Aorta (tissue), 5 donors: ENCODE measurements at regions not wholly inside any gene's neighbourhood (a gene's known extent, or its start where the extent isn't known, plus 50 kb on each side); places are given as distances from the start of the nearest gene placed in this dataset.

ENCODE experiments used
- ATAC-seq: fragments of 200-7000 bp; cut with Tn5 transposase; one replicate; pipeline ENCODE4 v1.9.1; 2022; ENCODE audit warnings: moderate library complexity; ENCODE audit not compliant: low FRiP score
- DNase-seq, 2 donors: peaks; one replicate each; pipeline ENCODE4 v3.0.0-alpha.2; 2020
- H3K27ac ChIP-seq, 2 donors: one replicate each; pipeline ENCODE4 v1.5.1; 2013; ENCODE audit warnings: low read length in 2 of 2, mild to moderate bottlenecking in 2 of 2, moderate library complexity in 2 of 2, control low read depth in 1 of 2, inconsistent platforms in 1 of 2, low read depth in 1 of 2
- H3K27me3 ChIP-seq, 2 donors: one replicate each; pipeline ENCODE4 v1.6.1; 2013; ENCODE audit warnings: control low read depth in 1 of 2, low read length in 1 of 2, mild to moderate bottlenecking in 1 of 2, moderate library complexity in 1 of 2; ENCODE audit not compliant: insufficient read depth in 2 of 2, control insufficient read depth in 1 of 2
- H3K36me3 ChIP-seq, 2 donors: one replicate each; pipeline ENCODE4 v1.6.1; 2013; ENCODE audit warnings: control low read depth in 1 of 2, low read length in 1 of 2, mild to moderate bottlenecking in 1 of 2; ENCODE audit not compliant: insufficient read depth in 2 of 2, control insufficient read depth in 1 of 2
- H3K4me1 ChIP-seq, 2 donors: one replicate each; pipeline ENCODE4 v1.6.1; 2013; ENCODE audit warnings: low read length in 2 of 2, control low read depth in 1 of 2, mild to moderate bottlenecking in 1 of 2, moderate library complexity in 1 of 2; ENCODE audit not compliant: insufficient read depth in 2 of 2, control insufficient read depth in 1 of 2
- H3K4me3 ChIP-seq, 2 donors: one replicate each; pipeline ENCODE4 v1.5.1; 2013; ENCODE audit warnings: low read length in 2 of 2, control low read depth in 1 of 2, mild to moderate bottlenecking in 1 of 2
- H3K9me3 ChIP-seq: one replicate; pipeline ENCODE4 v1.6.1; 2013; ENCODE audit warnings: mild to moderate bottlenecking, low read length; ENCODE audit not compliant: control insufficient read depth
- WGBS, 2 donors: extraction: QIAGEN DNeasy Blood & Tissue Kit; methylation state at CpG; one replicate each; pipeline ENCODE4 v1.1.7; 2013; 5-methylcytosine and 5-hydroxymethylcytosine counted together
- intact Hi-C, 2 donors: fragments of 100-400 bp; cut with DNase I; formaldehyde crosslinking; loops; one replicate each; pipeline versions ENCODE4 v1.14.2 to v1.15.0; 2022
- donor health status: healthy with polysubstance abuse.
- donor health status: Bipolar disorder and iron deficiency.
- donor health status: DM: no; HTN: no; CAD: no.
- donor health status: DM: no; HTN: no; CAD: no.
- donor health status: DM: yes; HTN: yes; CAD: no.

- no peaks in the 10 kb centered on the region for H3K9me3 ChIP-seq
- H3K27me3 ChIP-seq: no peaks in the 10 kb centered on the region
- no peak for DNase-seq
- no peak overlapping the region for H3K4me3 ChIP-seq
- intact Hi-C loops: no loop called here
- no peaks in the 10 kb centered on the region for H3K36me3 ChIP-seq
- no peaks in the 10 kb centered on the region for H3K4me1 ChIP-seq
- no peak for ATAC-seq
- 68 to 69% methylated on average over 10 of the region's 10 CpGs for WGBS, 2 donors
- no peak overlapping the region for H3K27ac ChIP-seq
These were observed 263.9 kb upstream of the TRPC7 start for GRCh38 chr5:136629125-136629792.

GRCh38 chr5:136626531-136626930, 261.2 kb upstream of the TRPC7 start:
- no peak for DNase-seq
- no peak for ATAC-seq
- H3K27me3 ChIP-seq: no peaks in the 10 kb centered on the region
- WGBS, 2 donors: 79 to 83% methylated on average over 2 of the region's 2 CpGs
- no peaks in the 10 kb centered on the region for H3K9me3 ChIP-seq
- intact Hi-C loops: no loop called here
- H3K4me1 ChIP-seq: no peaks in the 10 kb centered on the region
- no peak overlapping the region for H3K27ac ChIP-seq
- no peaks in the 10 kb centered on the region for H3K36me3 ChIP-seq
- no peak overlapping the region for H3K4me3 ChIP-seq

- no peaks in the 10 kb centered on the region for H3K4me1 ChIP-seq
- ATAC-seq (no peak), DNase-seq (no peak)
- intact Hi-C loops: no loop called here
- no peaks in the 10 kb centered on the region for H3K36me3 ChIP-seq
- no peaks in the 10 kb centered on the region for H3K9me3 ChIP-seq
- H3K4me3 ChIP-seq: no peak overlapping the region
- H3K27ac ChIP-seq: no peak overlapping the region
- no peaks in the 10 kb centered on the region for H3K27me3 ChIP-seq
These were observed 257.4 kb upstream of the TRPC7 start for GRCh38 chr5:136622747-136623146.

- no peak for DNase-seq
- 56 to 64% methylated on average over 3 of the region's 3 CpGs for WGBS, 2 donors
- no peak for ATAC-seq
- H3K27ac ChIP-seq: no peak overlapping the region
- H3K4me1 ChIP-seq: no peaks in the 10 kb centered on the region
- no peaks in the 10 kb centered on the region for H3K36me3 ChIP-seq
- intact Hi-C loops: no loop called here
- H3K4me3 ChIP-seq: no peak overlapping the region
- no peaks in the 10 kb centered on the region for H3K9me3 ChIP-seq
- no peaks in the 10 kb centered on the region for H3K27me3 ChIP-seq
These were observed 256.4 kb upstream of the TRPC7 start for GRCh38 chr5:136621743-136622142.

- intact Hi-C loops: no loop called here
- 95 to 100% methylated on average over 1 of the region's 1 CpG for WGBS, 2 donors
- Histone ChIP-seq H3K36me3 (no peaks in the 10 kb centered on the region), H3K4me1 (no peaks in the 10 kb centered on the region), H3K27ac (no peak overlapping the region), H3K9me3 (no peaks in the 10 kb centered on the region), H3K4me3 (no peak overlapping the region), H3K27me3 (no peaks in the 10 kb centered on the region)
- ATAC-seq (no peak), DNase-seq (no peak)
These were observed 255.3 kb upstream of the TRPC7 start for GRCh38 chr5:136620621-136621020.

- Histone ChIP-seq H3K9me3 (no peaks in the 10 kb centered on the region), H3K27me3 (no peaks in the 10 kb centered on the region), H3K4me3 (no peak overlapping the region), H3K36me3 (no peaks in the 10 kb centered on the region), H3K4me1 (no peaks in the 10 kb centered on the region), H3K27ac (no peak overlapping the region)
- DNase-seq (no peak), ATAC-seq (no peak)
- 41 to 68% methylated on average over 1 of the region's 1 CpG for WGBS, 2 donors
- intact Hi-C loops: no loop called here
These were observed 254.7 kb upstream of the TRPC7 start for GRCh38 chr5:136620016-136620419.

GRCh38 chr5:136619556-136619955, 254.2 kb upstream of the TRPC7 start:
- Histone ChIP-seq H3K4me1 (no peaks in the 10 kb centered on the region), H3K27ac (no peak overlapping the region), H3K4me3 (no peak overlapping the region), H3K36me3 (no peaks in the 10 kb centered on the region), H3K9me3 (no peaks in the 10 kb centered on the region), H3K27me3 (no peaks in the 10 kb centered on the region)
- 81 to 83% methylated on average over 3 of the region's 3 CpGs for WGBS, 2 donors
- intact Hi-C loops: no loop called here
- no peak for DNase-seq
- ATAC-seq: no peak

- H3K4me3 ChIP-seq: no peak overlapping the region
- WGBS, 2 donors: 65 to 70% methylated on average over 6 of the region's 6 CpGs
- H3K4me1 ChIP-seq: no peaks in the 10 kb centered on the region
- H3K27ac ChIP-seq: no peak overlapping the region
- intact Hi-C loops: no loop called here
- DNase-seq: no peak
- H3K9me3 ChIP-seq: no peaks in the 10 kb centered on the region
- H3K36me3 ChIP-seq: no peaks in the 10 kb centered on the region
- ATAC-seq: no peak
- no peaks in the 10 kb centered on the region for H3K27me3 ChIP-seq
These were observed 250.1 kb upstream of the TRPC7 start for GRCh38 chr5:136615251-136616119.

GRCh38 chr5:136613230-136613629, 247.9 kb upstream of the TRPC7 start:
- Histone ChIP-seq H3K27ac (no peak overlapping the region), H3K4me1 (no peaks in the 10 kb centered on the region), H3K27me3 (no peaks in the 10 kb centered on the region), H3K4me3 (no peak overlapping the region), H3K9me3 (no peaks in the 10 kb centered on the region), H3K36me3 (no peaks in the 10 kb centered on the region)
- no peak for ATAC-seq
- no peak for DNase-seq
- intact Hi-C loops: no loop called here
